SIG-M5 treated with dmso at 0.1 percent for 504 hours (cell line): ENCODE measurements at regions not wholly inside any gene's neighbourhood (a gene's known extent, or its start where the extent isn't known, plus 50 kb on each side); places are given as distances from the start of the nearest gene placed in this dataset.
"Not testable (repeated sequence)": the region's sequence is repeated elsewhere in the genome, so short reads cannot be mapped to it uniquely, and the experiment has no call there.

Source experiments
- DNase-seq: peaks from one replicate; lab custom pipeline; 2025; ENCODE audit not compliant: unreplicated experiment; lab: John Stamatoyannopoulos, UW

DNA sequence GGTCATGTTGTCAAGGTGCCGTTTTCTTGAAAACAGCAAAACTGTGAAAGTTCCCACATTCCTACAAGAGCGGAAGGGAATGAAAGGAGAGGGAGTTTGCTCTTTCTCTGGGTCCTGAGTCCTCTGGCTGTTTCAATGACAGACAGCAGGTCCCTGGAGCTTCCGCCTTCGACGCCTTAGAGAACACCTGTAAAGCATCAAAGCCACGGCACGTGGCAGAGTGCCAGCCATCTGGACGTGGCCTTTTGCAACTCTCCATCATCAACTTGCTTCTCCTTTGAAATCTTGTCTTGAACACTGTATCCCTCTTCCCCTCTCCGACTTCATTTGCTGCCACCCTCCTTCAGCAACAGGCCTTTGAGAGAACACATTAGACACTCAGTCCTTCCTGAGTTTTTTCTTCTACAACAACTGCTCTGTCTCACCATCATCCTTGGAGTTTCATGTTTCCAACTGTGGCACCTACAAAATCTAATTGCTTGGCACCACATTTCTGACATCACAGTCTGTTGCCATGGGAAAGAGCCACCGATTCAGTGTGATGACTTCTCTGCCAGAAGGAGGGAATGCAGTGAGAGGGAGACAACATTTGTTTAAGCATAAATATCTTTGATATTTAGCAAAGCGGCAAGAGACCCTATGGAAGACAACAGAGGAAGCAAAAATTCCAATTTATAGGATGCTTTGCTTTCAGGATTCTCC lies 204.9 kb upstream of the PTER start:
- no peak for DNase-seq

DNA sequence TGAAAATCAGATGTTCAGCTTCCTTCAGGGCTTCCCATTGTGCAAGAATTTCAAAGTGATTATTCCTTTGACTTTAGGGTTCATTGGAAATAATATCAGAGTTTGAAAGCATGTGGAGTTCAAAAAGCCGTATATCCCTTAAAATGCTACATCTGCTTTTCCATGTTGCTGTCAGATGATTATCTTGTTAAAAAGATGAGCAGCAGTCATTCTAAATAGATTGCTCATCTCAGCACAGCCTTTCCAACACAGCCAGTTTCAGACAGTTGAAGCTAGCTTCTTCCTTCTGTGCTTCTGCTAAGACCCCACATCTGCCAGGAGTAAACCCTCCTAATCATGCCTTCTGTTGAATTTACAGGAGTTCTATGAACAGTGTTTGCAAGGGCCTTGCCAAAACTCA lies 204.4 kb upstream of the PTER start:
- no peak for DNase-seq

- no peak for DNase-seq
These were observed 201.9 kb upstream of the PTER start for GRCh38 chr10:16234916-16235315.

- no peak for DNase-seq
These were observed 194.4 kb upstream of the PTER start for GRCh38 chr10:16242446-16242845.

DNA sequence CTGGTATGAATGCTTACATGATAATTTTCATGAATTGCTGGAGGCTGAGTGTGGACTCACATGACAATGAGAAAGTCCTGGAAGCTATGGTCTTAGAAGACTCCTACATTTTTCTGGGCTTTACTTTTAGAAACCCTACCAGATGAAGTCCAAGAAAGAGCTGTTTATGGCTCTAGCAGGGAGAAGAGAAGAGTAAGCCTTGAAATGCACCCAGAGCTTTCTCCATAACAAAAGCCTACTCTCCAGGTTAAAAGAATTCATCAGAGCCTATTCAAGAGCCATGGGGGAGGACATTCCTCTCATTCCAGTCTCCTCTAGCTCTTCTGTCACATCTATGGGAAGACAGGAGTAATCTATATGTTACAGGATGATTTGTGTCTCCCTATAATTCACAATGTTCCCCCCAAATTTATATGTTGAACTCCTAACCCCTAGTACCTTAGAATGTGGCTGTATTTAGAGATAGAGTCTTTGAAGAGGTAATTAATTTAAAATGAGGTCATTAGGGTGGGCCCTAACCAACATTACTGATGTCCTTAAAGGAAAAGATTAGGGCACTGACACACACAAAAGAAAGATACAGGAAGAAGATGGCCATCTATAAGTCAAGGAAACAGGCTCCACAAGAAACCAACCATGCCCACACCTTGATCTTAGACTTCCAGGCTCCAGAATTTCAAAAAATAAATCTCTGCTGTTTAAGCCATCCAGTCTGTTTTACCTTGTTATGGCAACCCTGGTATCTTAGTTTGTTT lies 193.8 kb upstream of the PTER start:
- no peak for DNase-seq

GRCh38 chr10:16250136-16250535 lies 186.7 kb upstream of the PTER start:
- DNase-seq = not testable (repeated sequence)

GRCh38 chr10:16256336-16256735 lies 180.5 kb upstream of the PTER start:
- DNase-seq = no peak

DNA sequence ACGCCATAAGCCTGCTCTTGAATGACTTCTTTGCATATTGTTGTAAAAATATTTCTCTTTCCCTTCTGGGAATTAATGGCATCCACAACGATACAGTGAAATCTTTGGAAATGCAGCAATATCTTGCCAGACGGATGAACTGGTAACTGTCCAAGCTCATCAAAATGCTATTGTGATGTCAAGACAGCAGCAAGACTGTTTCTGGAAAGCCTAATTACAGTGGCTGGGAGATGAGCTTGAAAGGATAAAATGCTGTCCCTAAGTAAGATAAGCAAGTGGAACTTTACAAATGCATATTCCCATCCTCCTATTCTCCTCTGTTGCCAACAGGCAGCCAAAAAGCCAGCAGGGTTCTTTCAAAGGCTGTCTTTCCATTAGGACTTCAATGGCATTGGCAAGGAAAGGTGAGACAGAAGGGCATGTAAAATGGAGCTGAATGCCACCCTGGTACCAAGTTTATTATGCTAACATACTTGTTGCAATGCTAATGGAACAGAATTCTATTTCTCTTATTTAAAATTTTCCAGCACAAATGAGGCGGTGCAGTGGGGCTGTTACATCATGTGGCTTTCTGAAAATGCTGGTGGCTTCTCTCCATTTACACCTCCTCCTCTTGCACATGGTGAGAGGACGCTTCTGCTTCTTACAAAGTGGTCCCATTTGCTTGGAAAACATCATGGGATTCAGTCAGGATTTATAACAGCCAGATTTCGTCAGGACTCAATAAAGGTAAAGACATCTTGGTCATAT lies 178.3 kb upstream of the PTER start:
- no peak for DNase-seq

DNA sequence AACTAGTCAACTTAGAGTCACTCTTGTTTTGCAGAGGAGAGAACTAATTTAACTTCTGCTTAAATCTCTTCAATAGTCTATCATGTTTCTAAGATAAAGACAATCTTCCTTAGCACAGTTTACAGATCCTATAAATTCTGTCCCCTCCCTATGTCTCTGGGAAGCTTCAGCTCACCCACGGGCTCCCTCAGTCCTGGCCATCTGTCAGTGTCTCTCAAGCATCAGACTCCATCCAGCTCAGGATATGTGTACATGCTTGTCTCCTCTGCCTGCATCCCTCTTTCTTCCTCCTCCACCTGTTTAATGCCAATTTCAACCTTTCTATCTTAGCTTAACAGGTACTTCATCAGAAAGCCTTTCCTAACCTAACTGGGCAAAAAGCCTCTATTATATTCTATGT lies 177.1 kb upstream of the PTER start:
- no peak for DNase-seq

DNA sequence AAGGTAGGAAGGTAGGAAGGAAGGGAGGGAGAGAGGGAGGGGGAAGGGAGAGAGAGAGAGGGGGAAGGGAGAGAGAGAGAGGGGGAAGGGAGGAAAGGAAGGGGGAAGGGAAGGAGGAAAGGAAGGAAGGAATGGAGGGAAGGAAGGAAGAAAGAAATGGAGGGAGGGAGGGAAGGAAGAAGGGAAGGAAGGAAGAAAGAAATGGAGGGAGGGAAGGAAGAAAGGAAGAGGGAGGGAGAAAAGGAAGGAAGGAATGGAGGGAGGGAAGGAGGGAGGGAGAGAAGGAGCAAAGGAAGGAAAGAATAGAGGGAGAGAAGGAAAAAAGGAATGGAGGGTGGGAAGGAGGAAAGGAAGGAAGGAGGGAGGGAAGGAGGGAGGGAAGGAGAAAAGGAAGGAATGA lies 176.4 kb upstream of the PTER start:
- DNase-seq = no peak

DNA sequence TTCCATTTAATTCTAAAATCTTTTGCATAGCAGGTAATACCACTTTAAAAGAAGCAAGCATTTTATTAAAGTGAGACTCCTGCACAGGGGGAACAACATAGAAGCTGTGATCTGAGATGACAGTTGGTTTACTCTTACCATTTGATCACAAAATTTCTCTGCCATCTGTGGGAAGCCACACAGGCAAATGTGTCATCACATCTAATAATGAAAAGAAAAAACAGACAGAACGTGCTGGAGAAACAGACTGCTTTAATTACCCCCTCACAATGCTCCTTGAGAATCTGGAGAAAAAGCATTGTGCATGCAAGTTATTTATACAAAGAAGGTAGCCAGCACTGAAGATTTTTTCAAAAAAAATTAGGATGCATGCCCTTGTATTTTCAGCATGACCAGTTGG lies 165.2 kb upstream of the PTER start:
- no peak for DNase-seq

- DNase-seq = no peak
These were observed 161.9 kb upstream of the PTER start for GRCh38 chr10:16274911-16275310.

GRCh38 chr10:16280595-16280994 lies 156.2 kb upstream of the PTER start:
- no peak for DNase-seq

DNA sequence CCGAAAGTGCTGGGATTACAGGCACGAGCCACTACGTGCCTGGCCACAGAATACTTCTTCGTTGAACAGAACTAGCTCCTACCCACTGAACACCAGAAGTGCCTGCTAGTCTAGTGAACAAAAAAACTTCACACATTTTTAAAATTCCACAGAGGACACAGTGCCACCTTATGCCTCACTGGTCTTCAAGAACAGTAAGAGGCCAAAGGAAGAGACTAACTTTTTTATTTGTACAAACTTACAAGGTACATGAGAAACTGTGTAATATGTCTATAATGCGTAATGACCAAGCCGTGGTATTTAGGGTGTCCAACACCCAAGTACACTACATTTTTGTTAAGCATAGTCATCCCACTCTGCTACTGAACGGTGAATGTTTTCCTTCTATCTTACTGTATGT lies 144.4 kb upstream of the PTER start:
- no peak for DNase-seq

DNA sequence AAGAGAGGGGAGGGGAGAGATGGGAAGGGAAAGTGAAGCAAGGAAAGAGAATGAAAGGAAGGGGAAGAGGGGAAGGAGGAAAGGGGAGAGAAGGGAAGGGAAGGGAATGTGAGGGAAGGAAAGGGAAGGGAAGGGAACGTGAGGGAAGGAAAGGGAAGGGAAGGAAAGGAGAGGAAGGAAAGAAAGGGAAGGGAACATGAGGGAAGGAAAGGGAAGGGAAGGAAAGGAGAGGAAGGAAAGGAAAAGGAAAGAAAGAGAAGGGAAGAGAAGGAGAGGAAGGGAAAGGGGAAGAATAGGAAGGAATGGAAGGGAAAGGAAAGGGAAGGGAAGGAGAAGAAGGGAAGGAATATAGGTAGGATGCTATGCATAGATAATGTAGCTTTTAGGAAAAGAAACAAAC lies 139.7 kb upstream of the PTER start:
- DNase-seq = no peak

GRCh38 chr10:16297642-16298041 lies 139.2 kb upstream of the PTER start:
- no peak for DNase-seq

DNA sequence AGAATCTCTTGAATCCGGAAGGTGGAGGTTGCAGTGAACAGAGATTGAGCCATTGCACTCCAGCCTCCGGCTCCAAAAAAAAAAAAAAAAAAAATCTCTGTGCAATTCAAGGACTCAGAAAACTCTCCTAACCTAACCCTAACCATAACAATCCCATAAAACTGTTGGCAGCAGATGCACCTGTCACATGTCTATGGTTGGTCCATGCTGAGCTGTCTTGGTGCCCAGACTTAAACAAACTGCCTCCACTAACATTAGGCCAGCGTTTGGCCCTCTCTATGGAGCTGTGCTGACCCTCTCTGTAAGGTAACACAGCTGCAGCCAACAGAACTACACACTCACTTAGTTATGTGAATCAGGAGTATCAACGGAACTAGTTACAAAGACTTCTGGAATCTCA lies 132.5 kb upstream of the PTER start:
- DNase-seq = no peak

DNA sequence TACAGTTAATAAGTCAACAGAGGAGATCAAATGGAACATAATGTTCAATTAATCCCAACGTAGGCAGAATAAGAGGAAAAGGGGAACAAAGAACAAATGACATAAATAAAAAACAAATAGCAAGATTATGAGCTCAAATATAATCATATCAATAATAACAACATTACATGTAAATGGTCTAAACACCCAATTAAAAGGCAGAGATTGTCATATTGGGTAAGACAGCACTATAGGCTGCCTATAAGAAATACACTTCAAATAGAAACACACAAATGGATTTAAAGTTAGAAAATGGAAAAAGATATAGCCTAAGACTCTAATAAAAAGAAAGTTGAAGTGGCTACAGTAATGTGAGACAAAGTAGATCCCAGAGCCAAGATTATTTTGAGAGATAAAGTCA lies 126.4 kb upstream of the PTER start:
- no peak for DNase-seq

DNA sequence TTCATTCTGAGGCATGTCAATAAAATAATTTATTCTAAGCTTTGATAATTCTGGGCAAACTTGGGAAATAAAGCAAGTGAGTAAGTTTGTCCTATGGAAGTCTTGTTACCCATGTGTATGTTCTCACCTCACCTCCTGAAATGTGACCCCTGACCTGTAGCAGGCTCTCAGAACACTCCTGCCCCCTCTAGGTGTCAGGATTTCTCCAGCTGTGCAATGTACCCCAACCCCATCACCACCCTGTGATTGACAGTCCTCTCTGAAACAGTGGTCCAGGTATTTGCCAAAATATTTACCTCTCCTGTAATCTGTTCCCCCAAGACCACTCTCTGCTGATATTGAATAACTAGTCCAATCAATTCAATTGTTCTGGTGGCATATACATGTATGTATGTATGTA lies 122.6 kb upstream of the PTER start:
- peak; percentile 2 for DNase-seq

DNA sequence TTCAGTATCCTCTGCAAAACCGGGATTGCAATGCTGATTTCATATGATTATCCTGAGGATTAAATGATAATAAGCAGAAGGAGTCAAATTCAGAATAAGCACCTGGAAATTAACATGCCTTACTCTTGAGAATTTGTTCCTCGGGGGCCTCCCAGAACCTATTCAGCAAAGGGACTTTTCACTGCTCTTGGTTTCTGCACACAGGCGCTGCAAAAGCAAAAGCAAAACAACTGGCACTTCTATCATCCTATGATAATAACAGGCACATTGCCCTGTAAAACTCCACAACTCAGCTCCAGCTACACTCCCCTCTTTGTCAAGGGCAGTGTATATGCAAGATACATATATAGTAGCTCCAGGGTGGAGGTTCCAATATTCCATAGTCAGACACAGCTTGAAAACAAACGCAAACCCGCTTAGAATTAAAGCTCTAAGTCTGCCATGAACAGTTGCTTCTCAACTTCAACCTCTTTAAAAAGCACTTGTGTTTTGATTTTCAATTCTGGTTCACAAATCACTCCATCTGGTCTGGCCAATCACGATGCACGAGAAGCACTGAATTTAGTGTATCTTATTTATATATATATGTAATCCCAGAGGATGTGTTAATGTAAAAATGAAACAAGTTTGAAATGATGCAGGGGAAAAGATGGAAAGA lies 119.9 kb upstream of the PTER start:
- DNase-seq = no peak

DNA sequence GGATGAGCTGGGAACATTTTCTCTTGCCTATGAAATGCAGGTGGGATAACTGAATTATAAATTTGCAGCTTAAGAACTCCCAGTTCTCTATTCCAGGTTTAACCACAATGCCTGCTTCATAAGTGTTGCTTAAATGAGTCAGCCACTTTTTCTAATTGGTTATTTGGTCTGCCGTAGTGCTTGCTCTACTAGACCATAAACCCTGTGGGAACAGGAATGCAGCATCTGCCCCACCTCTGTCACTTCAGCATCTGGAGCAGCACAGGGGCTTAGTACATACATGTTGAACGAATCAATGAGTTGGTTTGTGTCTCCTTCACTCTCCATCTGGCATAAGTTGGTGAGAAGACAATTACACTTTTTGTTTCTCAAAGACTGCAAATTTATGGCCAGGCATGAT lies 95.2 kb upstream of the PTER start:
- no peak for DNase-seq

DNA sequence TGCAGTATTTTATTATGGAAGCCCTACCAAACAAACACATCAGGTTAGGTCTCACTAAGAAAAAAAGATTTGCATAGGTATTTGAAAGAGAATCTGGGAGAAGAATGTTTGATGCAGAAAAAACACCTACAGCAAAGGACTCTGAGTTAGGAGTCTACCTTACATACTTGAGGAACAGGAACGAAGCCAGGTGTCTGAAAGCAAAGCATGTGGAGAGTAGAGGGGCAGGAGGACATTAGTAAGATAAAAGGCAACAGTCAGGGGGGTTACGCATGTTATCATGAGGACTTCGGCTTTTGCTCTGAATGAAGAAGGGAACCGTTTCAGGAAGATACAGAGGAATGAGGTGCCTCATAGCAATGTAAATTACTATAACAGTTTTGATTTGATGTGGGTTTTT lies 87.9 kb upstream of the PTER start:
- no peak for DNase-seq
